ENCODE measurements at regions not wholly inside any gene's neighbourhood (a gene's known extent, or its start where the extent isn't known, plus 50 kb on each side); places are given as distances from the start of the nearest gene placed in this dataset.
A peak's percentile ranks its signal among the peaks of the same experiment; 100 is the strongest.

GRCh38 chr18:43396266-43396665 lies 119.0 kb upstream of the SYT4 start:
- peak; percentile 78 for TF ChIP-seq CTCF (conservative IDR thresholded peaks at IDR 0.05)
- no peak for DNase-seq (ENCODE audit: extremely low spot score, unreplicated experiment)
- Mint-ChIP-seq H3K9me3 (no peaks in the 10 kb centered on the region), H3K27ac (no peak overlapping the region), H3K36me3 (no peaks in the 10 kb centered on the region), H3K4me3 (no peak overlapping the region), H3K27me3 (no peaks in the 10 kb centered on the region), H3K4me1 (ENCODE audit: unreplicated experiment) (no peaks in the 10 kb centered on the region)

- DNase-seq (ENCODE audit: extremely low spot score, unreplicated experiment) = no peak
- H3K36me3 Mint-ChIP-seq = no peaks in the 10 kb centered on the region
- no peaks in the 10 kb centered on the region for H3K9me3 Mint-ChIP-seq
- TF ChIP-seq CTCF (conservative IDR thresholded peaks at IDR 0.05) = no peak
- no peak overlapping the region for H3K4me3 Mint-ChIP-seq
- H3K27ac Mint-ChIP-seq = no peak overlapping the region
- H3K27me3 Mint-ChIP-seq = no peaks in the 10 kb centered on the region
- no peaks in the 10 kb centered on the region for H3K4me1 Mint-ChIP-seq (ENCODE audit: unreplicated experiment)
These were observed 121.3 kb upstream of the SYT4 start for GRCh38 chr18:43398601-43399000.

GRCh38 chr18:43405097-43405496 lies 127.8 kb upstream of the SYT4 start:
- no peak overlapping the region for H3K4me3 Mint-ChIP-seq
- no peak for DNase-seq (ENCODE audit: extremely low spot score, unreplicated experiment)
- H3K36me3 Mint-ChIP-seq = no peaks in the 10 kb centered on the region
- H3K27ac Mint-ChIP-seq = no peak overlapping the region
- no peak for TF ChIP-seq CTCF (conservative IDR thresholded peaks at IDR 0.05)
- H3K27me3 Mint-ChIP-seq = no peaks in the 10 kb centered on the region
- no peaks in the 10 kb centered on the region for H3K4me1 Mint-ChIP-seq (ENCODE audit: unreplicated experiment)
- H3K9me3 Mint-ChIP-seq = no peaks in the 10 kb centered on the region

GRCh38 chr18:43414006-43414405 lies 136.7 kb upstream of the SYT4 start:
- DNase-seq (ENCODE audit: extremely low spot score, unreplicated experiment) = no peak

GRCh38 chr18:43420091-43420490 lies 142.8 kb upstream of the SYT4 start:
- Mint-ChIP-seq H3K27ac (no peak overlapping the region), H3K27me3 (peaks cover 7% of the 10 kb centered on the region), H3K4me3 (no peak overlapping the region), H3K36me3 (no peaks in the 10 kb centered on the region), H3K9me3 (no peaks in the 10 kb centered on the region), H3K4me1 (ENCODE audit: unreplicated experiment) (no peaks in the 10 kb centered on the region)
- DNase-seq (ENCODE audit: extremely low spot score, unreplicated experiment) = no peak
- TF ChIP-seq CTCF (conservative IDR thresholded peaks at IDR 0.05) = no peak

More at GRCh38 chr18:43414006-43414405, 136.7 kb upstream of the SYT4 start:
- Mint-ChIP-seq H3K27me3 (no peaks in the 10 kb centered on the region), H3K4me3 (no peak overlapping the region), H3K9me3 (no peaks in the 10 kb centered on the region), H3K36me3 (no peaks in the 10 kb centered on the region), H3K27ac (no peak overlapping the region), H3K4me1 (ENCODE audit: unreplicated experiment) (no peaks in the 10 kb centered on the region)
- TF ChIP-seq CTCF (conservative IDR thresholded peaks at IDR 0.05) = no peak

- H3K27me3 Mint-ChIP-seq = peaks cover 7% of the 10 kb centered on the region
- TF ChIP-seq CTCF (conservative IDR thresholded peaks at IDR 0.05) = peak; percentile 62
- peaks cover 4% of the 10 kb centered on the region for H3K9me3 Mint-ChIP-seq
- H3K27ac Mint-ChIP-seq = no peak overlapping the region
- H3K4me1 Mint-ChIP-seq (ENCODE audit: unreplicated experiment) = no peaks in the 10 kb centered on the region
- H3K36me3 Mint-ChIP-seq = no peaks in the 10 kb centered on the region
- no peak for DNase-seq (ENCODE audit: extremely low spot score, unreplicated experiment)
- H3K4me3 Mint-ChIP-seq = no peak overlapping the region
These were observed 143.7 kb upstream of the SYT4 start for GRCh38 chr18:43420950-43421349.
